LNCAP (cell line): ENCODE measurements at regions not wholly inside any gene's neighbourhood (a gene's known extent, or its start where the extent isn't known, plus 50 kb on each side); places are given as distances from the start of the nearest gene placed in this dataset.

Experiments
- CTCF ChIP-seq: fragments of 450-650 bp; IDR thresholded peaks from 2 replicates; pipeline ENCODE4 v1.5.1; 2017; ENCODE audit warnings: mild to moderate bottlenecking

GRCh38 chr1:61597601-61598000, 127.3 kb downstream of the TM2D1 start:
- no peak for TF ChIP-seq CTCF

GRCh38 chr1:61593331-61593730, 131.6 kb downstream of the TM2D1 start:
- no peak for TF ChIP-seq CTCF

GRCh38 chr1:61591351-61591750, 133.6 kb downstream of the TM2D1 start:
- TF ChIP-seq CTCF = no peak

- peak; percentile 95 for TF ChIP-seq CTCF
Observed at GRCh38 chr1:61588736-61589672, 135.9 kb downstream of the TM2D1 start.

GRCh38 chr1:61585714-61586113, 139.2 kb downstream of the TM2D1 start:
- no peak for TF ChIP-seq CTCF

GRCh38 chr1:61583703-61584102, 141.2 kb downstream of the TM2D1 start:
- no peak for TF ChIP-seq CTCF

GRCh38 chr1:61581251-61581650, 143.7 kb downstream of the TM2D1 start:
- TF ChIP-seq CTCF = no peak
